GM18867 (cell line): ENCODE measurements at regions not wholly inside any gene's neighbourhood (a gene's known extent, or its start where the extent isn't known, plus 50 kb on each side); places are given as distances from the start of the nearest gene placed in this dataset.
A peak's percentile ranks its signal among the peaks of the same experiment; 100 is the strongest.

Experiments
- ATAC-seq: cut with Tn5 transposase; IDR thresholded peaks from one replicate; pipeline ENCODE4 v1.9.1; 2021; ENCODE audit warnings: mild to moderate bottlenecking, moderate library complexity; ENCODE audit not compliant: unreplicated experiment

- no peak for ATAC-seq
Observed at GRCh38 chr12:93042283-93042682, 113.2 kb upstream of the EEA1 start.

- ATAC-seq: no peak
Observed at GRCh38 chr12:93042684-93043083, 113.6 kb upstream of the EEA1 start.

GRCh38 chr12:93043192-93043876, 114.2 kb upstream of the EEA1 start:
- ATAC-seq: no peak

- no peak for ATAC-seq
Observed at GRCh38 chr12:93043877-93044209, 114.7 kb upstream of the EEA1 start.

- no peak for ATAC-seq
Observed at GRCh38 chr12:93047118-93047517, 118.0 kb upstream of the EEA1 start.

GRCh38 chr12:93048656-93049055, 119.6 kb upstream of the EEA1 start:
- ATAC-seq: no peak

- no peak for ATAC-seq
Observed at GRCh38 chr12:93050026-93050747, 121.1 kb upstream of the EEA1 start.

GRCh38 chr12:93050748-93051081, 121.6 kb upstream of the EEA1 start:
- ATAC-seq: no peak

GRCh38 chr12:93054021-93054420, 124.9 kb upstream of the EEA1 start:
- ATAC-seq: no peak

- no peak for ATAC-seq
Observed at GRCh38 chr12:93055221-93055620, 126.1 kb upstream of the EEA1 start.

GRCh38 chr12:93056971-93057535, 128.0 kb upstream of the EEA1 start:
- no peak for ATAC-seq

GRCh38 chr12:93058280-93058679, 129.2 kb upstream of the EEA1 start:
- ATAC-seq: no peak

- ATAC-seq: no peak
Observed at GRCh38 chr12:93059288-93059687, 130.2 kb upstream of the EEA1 start.

GRCh38 chr12:93059925-93060665, 131.0 kb upstream of the EEA1 start:
- ATAC-seq: peak; percentile 98

- ATAC-seq: peak; percentile 36
Observed at GRCh38 chr12:93060666-93061472, 131.8 kb upstream of the EEA1 start.

GRCh38 chr12:93061473-93062419, 132.7 kb upstream of the EEA1 start:
- no peak for ATAC-seq

- ATAC-seq: no peak
Observed at GRCh38 chr12:93065896-93066295, 136.8 kb upstream of the EEA1 start.

GRCh38 chr12:93072340-93072739, 143.2 kb upstream of the EEA1 start:
- ATAC-seq: no peak

GRCh38 chr12:93073324-93073723, 144.2 kb upstream of the EEA1 start:
- ATAC-seq: no peak

GRCh38 chr12:93078059-93078458, 149.0 kb upstream of the EEA1 start:
- no peak for ATAC-seq
